Vagina (tissue), 2 donors: ENCODE measurements at regions not wholly inside any gene's neighbourhood (a gene's known extent, or its start where the extent isn't known, plus 50 kb on each side); places are given as distances from the start of the nearest gene placed in this dataset.

ENCODE experiments used
- DNase-seq, 2 donors: peaks; one replicate each; pipeline ENCODE4 v3.0.0-alpha.2; 2017; ENCODE audit errors: extremely low spot score in 2 of 2
- H3K27ac ChIP-seq: fragments of 200-600 bp; sonication (generic); one replicate; pipeline ENCODE4 v1.5.1; 2019
- H3K27me3 ChIP-seq: fragments of 200-600 bp; sonication (generic); one replicate; pipeline ENCODE4 v1.5.1; 2019
- H3K36me3 ChIP-seq, 2 donors: fragments of 200-600 bp; sonication (generic); one replicate each; pipeline ENCODE4 v1.5.1; 2017 to 2019
- H3K4me1 ChIP-seq: fragments of 200-600 bp; sonication (generic); one replicate; pipeline ENCODE4 v1.5.1; 2019
- H3K4me3 ChIP-seq, 2 donors: fragments of 200-600 bp; sonication (generic); 1 replicate in 1 of 2; 2 replicates in 1 of 2; pipeline ENCODE4 v1.5.1; 2016 to 2019
- H3K9me3 ChIP-seq: fragments of 200-600 bp; sonication (generic); one replicate; pipeline ENCODE4 v1.5.1; 2019
- CTCF ChIP-seq, 3 experiments: fragments of 450-650 bp in 2 of 3; fragments of 200-600 bp in 1 of 3; sonication (generic) in 1 of 3; IDR thresholded peaks; one replicate each; pipeline ENCODE4 v1.5.1; 2017 to 2019; ENCODE audit warnings: antibody characterized with exemption in 3 of 3, mild to moderate bottlenecking in 2 of 3, moderate library complexity in 2 of 3
- POLR2A ChIP-seq, 2 donors: fragments of 450-650 bp; IDR thresholded peaks; one replicate each; pipeline ENCODE4 v1.6.1; 2017; ENCODE audit warnings: antibody characterized with exemption in 2 of 2, mild to moderate bottlenecking in 2 of 2, moderate library complexity in 2 of 2
- POLR2AphosphoS5 ChIP-seq, 2 donors: sonication (generic); formaldehyde crosslinking; IDR thresholded peaks; one replicate each; pipeline ENCODE4 v1.9.0; 2017; ENCODE audit warnings: antibody characterized with exemption in 2 of 2, mild to moderate bottlenecking in 2 of 2, low read depth in 1 of 2; ENCODE audit not compliant: insufficient read depth in 1 of 2
- intact Hi-C: fragments of 100-400 bp; cut with DNase I; formaldehyde crosslinking; loops from one replicate; pipeline ENCODE4 v1.15.1; 2023

GRCh38 chr5:13253111-13253510 lies 691.4 kb downstream of the DNAH5 start:
- Histone ChIP-seq H3K27ac (no peak overlapping the region), H3K36me3 (no peaks in the 10 kb centered on the region), H3K9me3 (no peaks in the 10 kb centered on the region), H3K4me3 (no peak overlapping the region), H3K27me3 (no peaks in the 10 kb centered on the region), H3K4me1 (no peaks in the 10 kb centered on the region)
- intact Hi-C loops: no loop called here
- TF ChIP-seq POLR2A (IDR thresholded peaks at IDR 0.05): no peak
- no peak for TF ChIP-seq POLR2AphosphoS5 (IDR thresholded peaks at IDR 0.05; ENCODE audit: insufficient read depth in 1 of 2, low read depth in 1 of 2)
- TF ChIP-seq CTCF (IDR thresholded peaks at IDR 0.05): no peak
- no peak for DNase-seq

GRCh38 chr5:13252699-13253098 lies 691.8 kb downstream of the DNAH5 start:
- H3K4me1 ChIP-seq: no peaks in the 10 kb centered on the region
- TF ChIP-seq CTCF (IDR thresholded peaks at IDR 0.05) (no peak), POLR2A (IDR thresholded peaks at IDR 0.05) (no peak), POLR2AphosphoS5 (IDR thresholded peaks at IDR 0.05; ENCODE audit: insufficient read depth in 1 of 2, low read depth in 1 of 2) (no peak)

GRCh38 chr5:13251623-13252376 lies 692.7 kb downstream of the DNAH5 start:
- Histone ChIP-seq H3K36me3 (no peaks in the 10 kb centered on the region), H3K27ac (no peak overlapping the region), H3K9me3 (no peaks in the 10 kb centered on the region), H3K4me3 (no peak overlapping the region), H3K27me3 (no peaks in the 10 kb centered on the region), H3K4me1 (no peaks in the 10 kb centered on the region)
- TF ChIP-seq POLR2A (IDR thresholded peaks at IDR 0.05): no peak
- no peak for TF ChIP-seq POLR2AphosphoS5 (IDR thresholded peaks at IDR 0.05; ENCODE audit: insufficient read depth in 1 of 2, low read depth in 1 of 2)
- TF ChIP-seq CTCF (IDR thresholded peaks at IDR 0.05): no peak
- DNase-seq: no peak
- intact Hi-C loops: no loop called here

More at GRCh38 chr5:13252699-13253098, 691.8 kb downstream of the DNAH5 start:
- Histone ChIP-seq H3K36me3 (no peaks in the 10 kb centered on the region), H3K27ac (no peak overlapping the region), H3K27me3 (no peaks in the 10 kb centered on the region), H3K9me3 (no peaks in the 10 kb centered on the region), H3K4me3 (no peak overlapping the region)
- DNase-seq: no peak
- intact Hi-C loops: no loop called here

GRCh38 chr5:13250464-13251291 lies 693.8 kb downstream of the DNAH5 start:
- Histone ChIP-seq H3K27me3 (no peaks in the 10 kb centered on the region), H3K4me1 (no peaks in the 10 kb centered on the region), H3K27ac (no peak overlapping the region), H3K4me3 (no peak overlapping the region), H3K9me3 (no peaks in the 10 kb centered on the region), H3K36me3 (no peaks in the 10 kb centered on the region)
- intact Hi-C loops: no loop called here
- no peak for TF ChIP-seq POLR2AphosphoS5 (IDR thresholded peaks at IDR 0.05; ENCODE audit: insufficient read depth in 1 of 2, low read depth in 1 of 2)
- TF ChIP-seq POLR2A (IDR thresholded peaks at IDR 0.05): no peak
- TF ChIP-seq CTCF (IDR thresholded peaks at IDR 0.05): no peak
- no peak for DNase-seq

- intact Hi-C loops: no loop called here
- Histone ChIP-seq H3K36me3 (no peaks in the 10 kb centered on the region), H3K4me3 (no peak overlapping the region), H3K9me3 (no peaks in the 10 kb centered on the region), H3K27me3 (no peaks in the 10 kb centered on the region), H3K27ac (no peak overlapping the region), H3K4me1 (no peaks in the 10 kb centered on the region)
- no peak for DNase-seq
- TF ChIP-seq POLR2AphosphoS5 (IDR thresholded peaks at IDR 0.05; ENCODE audit: insufficient read depth in 1 of 2, low read depth in 1 of 2): no peak
- TF ChIP-seq POLR2A (IDR thresholded peaks at IDR 0.05): no peak
- no peak for TF ChIP-seq CTCF (IDR thresholded peaks at IDR 0.05)
Observed at GRCh38 chr5:13249854-13250253, 694.6 kb downstream of the DNAH5 start.
